Neural cell (in vitro differentiated cells): ENCODE measurements at regions not wholly inside any gene's neighbourhood (a gene's known extent, or its start where the extent isn't known, plus 50 kb on each side); places are given as distances from the start of the nearest gene placed in this dataset.

ENCODE experiments used
- H2AFZ ChIP-seq: fragments of 200-600, 300-800 bp; sonication (generic), shearing (Covaris generic); 2 replicates; pipeline ENCODE4 v1.6.0; 2014; ENCODE audit warnings: low read depth, mild to moderate bottlenecking, antibody characterized with exemption, low read length, moderate library complexity
- H3F3A ChIP-seq: fragments of 200-600 bp; shearing (Covaris generic); 2 replicates; pipeline ENCODE4 v1.6.1; 2016; ENCODE audit warnings: mild to moderate bottlenecking, moderate library complexity, mixed read lengths, antibody characterized with exemption, low read length; ENCODE audit not compliant: insufficient read depth, poor library complexity, severe bottlenecking
- H3K27ac ChIP-seq: fragments of 200-600, 300-800 bp; sonication (generic), shearing (Covaris generic); 2 replicates; pipeline ENCODE4 v1.5.1; 2014; ENCODE audit warnings: mild to moderate bottlenecking, low read length, moderate library complexity
- H3K27me3 ChIP-seq: fragments of 300-800, 200-600 bp; sonication (generic), shearing (Covaris generic); 2 replicates; pipeline ENCODE4 v1.6.0; 2014; ENCODE audit warnings: mild to moderate bottlenecking, low read depth, low read length, moderate library complexity; ENCODE audit not compliant: insufficient read depth
- H3K36me3 ChIP-seq: fragments of 300-800, 200-600 bp; sonication (generic), shearing (Covaris generic); 2 replicates; pipeline ENCODE4 v1.5.1; 2014; ENCODE audit warnings: mild to moderate bottlenecking, antibody characterized with exemption, low read length, moderate library complexity; ENCODE audit not compliant: insufficient read depth
- H3K4me2 ChIP-seq: fragments of 300-800, 200-600 bp; sonication (generic), shearing (Covaris generic); 2 replicates; pipeline ENCODE4 v1.6.0; 2014; ENCODE audit warnings: mild to moderate bottlenecking, low read length
- H3K4me3 ChIP-seq: fragments of 300-800, 200-600 bp; sonication (generic), shearing (Covaris generic); 2 replicates; pipeline ENCODE4 v1.5.1; 2014; ENCODE audit warnings: mild to moderate bottlenecking, low read length, moderate library complexity
- H3K79me2 ChIP-seq: fragments of 200-600 bp; shearing (Covaris generic); replicated peaks from 2 replicates; pipeline ENCODE4 v1.6.0; 2014; ENCODE audit warnings: mild to moderate bottlenecking, low read length, moderate library complexity; ENCODE audit not compliant: insufficient read depth
- H3K9ac ChIP-seq: fragments of 300-800, 200-600 bp; sonication (generic), shearing (Covaris generic); 2 replicates; pipeline ENCODE4 v1.6.1; 2016; ENCODE audit warnings: mild to moderate bottlenecking, low read length, mixed read lengths
- H3K9me2 ChIP-seq: fragments of 200-600 bp; shearing (Covaris generic); 2 replicates; pipeline ENCODE4 v1.6.1; 2016; ENCODE audit warnings: mild to moderate bottlenecking, low read length, mixed read lengths; ENCODE audit not compliant: insufficient read depth
- H3K9me3 ChIP-seq: fragments of 200-600, 300-800 bp; sonication (generic), shearing (Covaris generic); 2 replicates; pipeline ENCODE4 v1.6.1; 2016; ENCODE audit warnings: mild to moderate bottlenecking, mixed run types, low read length, moderate library complexity, mixed read lengths
- H4K20me1 ChIP-seq: fragments of 200-600 bp; shearing (Covaris generic); 2 replicates; pipeline ENCODE4 v1.6.1; 2016; ENCODE audit warnings: mild to moderate bottlenecking, mixed run types; ENCODE audit not compliant: insufficient read depth
- CTCF ChIP-seq: fragments of 450-650 bp; IDR thresholded peaks from 2 replicates; pipeline ENCODE4 v1.5.1; 2014; ENCODE audit warnings: antibody characterized with exemption, mild to moderate bottlenecking, moderate library complexity; ENCODE audit not compliant: poor library complexity, severe bottlenecking
- EP300 ChIP-seq: fragments of 450-650 bp; conservative IDR thresholded peaks from 2 replicates; pipeline ENCODE4 v1.6.1; 2014; ENCODE audit warnings: antibody characterized with exemption, mild to moderate bottlenecking, moderate library complexity; ENCODE audit not compliant: poor library complexity, severe bottlenecking
- EZH2 ChIP-seq: fragments of 200-600, 300-800 bp; shearing (Covaris generic), sonication (generic); IDR thresholded peaks from 2 replicates; pipeline ENCODE4 v1.6.1; 2014; ENCODE audit warnings: antibody characterized with exemption, low read length, borderline replicate concordance, mild to moderate bottlenecking; ENCODE audit not compliant: insufficient read depth, poor library complexity, severe bottlenecking
- MXI1 ChIP-seq: fragments of 450-650 bp; conservative IDR thresholded peaks from 2 replicates; pipeline ENCODE4 v1.6.1; 2014; ENCODE audit warnings: antibody characterized with exemption, mild to moderate bottlenecking; ENCODE audit not compliant: poor library complexity, severe bottlenecking
- POLR2AphosphoS5 ChIP-seq: IDR thresholded peaks from 2 replicates; pipeline ENCODE4 v1.6.1; 2012
- RAD21 ChIP-seq: fragments of 450-650 bp; conservative IDR thresholded peaks from 2 replicates; pipeline ENCODE4 v1.6.1; 2014; ENCODE audit warnings: antibody characterized with exemption, mild to moderate bottlenecking, moderate library complexity
- REST ChIP-seq: IDR thresholded peaks from 2 replicates; pipeline ENCODE4 v1.6.1; 2012; ENCODE audit warnings: borderline replicate concordance
- SMC3 ChIP-seq: fragments of 450-650 bp; conservative IDR thresholded peaks from 2 replicates; pipeline ENCODE4 v1.6.1; 2014; ENCODE audit warnings: antibody characterized with exemption, mild to moderate bottlenecking, moderate library complexity; ENCODE audit not compliant: poor library complexity
- TAF1 ChIP-seq: IDR thresholded peaks from 2 replicates; pipeline ENCODE4 v1.6.1; 2012; ENCODE audit warnings: low read depth

- Histone ChIP-seq H2AFZ (no peak overlapping the region), H3K9ac (no peak overlapping the region), H3K27me3 (no peaks in the 10 kb centered on the region), H3K9me3 (no peaks in the 10 kb centered on the region), H3K4me3 (no peak overlapping the region), H3K27ac (no peak overlapping the region), H3F3A (no peaks in the 10 kb centered on the region), H4K20me1 (no peaks in the 10 kb centered on the region), H3K9me2 (no peaks in the 10 kb centered on the region), H3K4me2 (no peak overlapping the region), H3K79me2 (no peaks in the 10 kb centered on the region), H3K36me3 (no peaks in the 10 kb centered on the region)
- TF ChIP-seq MXI1 (no peak), RAD21 (no peak), TAF1 (no peak), SMC3 (no peak), EZH2 (no peak), EP300 (no peak), REST (no peak), POLR2AphosphoS5 (no peak), CTCF (no peak)
Observed at GRCh38 chr5:60256546-60256945, 363.0 kb upstream of the PDE4D start.

GRCh38 chr5:60248901-60249300 is 355.4 kb upstream of the PDE4D start:
- TF ChIP-seq POLR2AphosphoS5 (no peak), EZH2 (no peak), EP300 (no peak), REST (no peak), RAD21 (no peak)
- no peak overlapping the region for H3K4me2 ChIP-seq
- no peaks in the 10 kb centered on the region for H3K9me3 ChIP-seq
- H3K27me3 ChIP-seq, result no peaks in the 10 kb centered on the region
- H3K9ac ChIP-seq, result no peak overlapping the region
- no peaks in the 10 kb centered on the region for H4K20me1 ChIP-seq
- H3K27ac ChIP-seq, result no peak overlapping the region
- H2AFZ ChIP-seq, result no peak overlapping the region
- no peaks in the 10 kb centered on the region for H3F3A ChIP-seq
- no peaks in the 10 kb centered on the region for H3K79me2 ChIP-seq
- no peaks in the 10 kb centered on the region for H3K9me2 ChIP-seq
- H3K36me3 ChIP-seq, result no peaks in the 10 kb centered on the region
- no peak overlapping the region for H3K4me3 ChIP-seq
